ENCODE measurements at regions not wholly inside any gene's neighbourhood (a gene's known extent, or its start where the extent isn't known, plus 50 kb on each side); places are given as distances from the start of the nearest gene placed in this dataset.

- Histone ChIP-seq H3K27ac (ENCODE audit: low read depth in 2 of 2, low read length in 2 of 2) (no peak overlapping the region), H3K36me3 (ENCODE audit: control insufficient read depth in 2 of 2, insufficient read depth in 2 of 2, low read length in 2 of 2) (no peaks in the 10 kb centered on the region), H3K4me1 (ENCODE audit: control insufficient read depth in 2 of 2, insufficient read depth in 2 of 2, low read length in 2 of 2) (no peaks in the 10 kb centered on the region), H3K9ac (ENCODE audit: low read depth in 1 of 2, low read length in 2 of 2) (no peak overlapping the region), H3K27me3 (ENCODE audit: control insufficient read depth in 2 of 2, insufficient read depth in 2 of 2, low read length in 2 of 2) (no peaks in the 10 kb centered on the region), H3K9me3 (ENCODE audit: control insufficient read depth in 2 of 2, low read length in 2 of 2) (no peaks in the 10 kb centered on the region), H3K4me3 (ENCODE audit: low read length in 2 of 2) (no peak overlapping the region)
Measured at GRCh38 chr9:13728917-13729811, 449.7 kb upstream of the MPDZ start.

- no peaks in the 10 kb centered on the region for H3K4me1 ChIP-seq (ENCODE audit: control insufficient read depth in 2 of 2, insufficient read depth in 2 of 2, low read length in 2 of 2)
- no peak overlapping the region for H3K27ac ChIP-seq (ENCODE audit: low read depth in 2 of 2, low read length in 2 of 2)
- H3K4me3 ChIP-seq (ENCODE audit: low read length in 2 of 2), result no peak overlapping the region
- no peaks in the 10 kb centered on the region for H3K36me3 ChIP-seq (ENCODE audit: control insufficient read depth in 2 of 2, insufficient read depth in 2 of 2, low read length in 2 of 2)
- H3K27me3 ChIP-seq (ENCODE audit: control insufficient read depth in 2 of 2, insufficient read depth in 2 of 2, low read length in 2 of 2), result no peaks in the 10 kb centered on the region
- H3K9me3 ChIP-seq (ENCODE audit: control insufficient read depth in 2 of 2, low read length in 2 of 2), result no peaks in the 10 kb centered on the region
- no peak overlapping the region for H3K9ac ChIP-seq (ENCODE audit: low read depth in 1 of 2, low read length in 2 of 2)
Measured at GRCh38 chr9:13728131-13728530, 448.6 kb upstream of the MPDZ start.

- H3K4me1 ChIP-seq (ENCODE audit: control insufficient read depth in 2 of 2, insufficient read depth in 2 of 2, low read length in 2 of 2), result no peaks in the 10 kb centered on the region
- no peak overlapping the region for H3K27ac ChIP-seq (ENCODE audit: low read depth in 2 of 2, low read length in 2 of 2)
- no peaks in the 10 kb centered on the region for H3K27me3 ChIP-seq (ENCODE audit: control insufficient read depth in 2 of 2, insufficient read depth in 2 of 2, low read length in 2 of 2)
- no peaks in the 10 kb centered on the region for H3K36me3 ChIP-seq (ENCODE audit: control insufficient read depth in 2 of 2, insufficient read depth in 2 of 2, low read length in 2 of 2)
- H3K9me3 ChIP-seq (ENCODE audit: control insufficient read depth in 2 of 2, low read length in 2 of 2), result no peaks in the 10 kb centered on the region
- no peak overlapping the region for H3K4me3 ChIP-seq (ENCODE audit: low read length in 2 of 2)
- H3K9ac ChIP-seq (ENCODE audit: low read depth in 1 of 2, low read length in 2 of 2), result no peak overlapping the region
Measured at GRCh38 chr9:13726746-13727145, 447.3 kb upstream of the MPDZ start.

GRCh38 chr9:13725516-13725915 lies 446.0 kb upstream of the MPDZ start:
- H3K4me3 ChIP-seq (ENCODE audit: low read length in 2 of 2), result no peak overlapping the region
- H3K27me3 ChIP-seq (ENCODE audit: control insufficient read depth in 2 of 2, insufficient read depth in 2 of 2, low read length in 2 of 2), result no peaks in the 10 kb centered on the region
- H3K27ac ChIP-seq (ENCODE audit: low read depth in 2 of 2, low read length in 2 of 2), result no peak overlapping the region
- no peak overlapping the region for H3K9ac ChIP-seq (ENCODE audit: low read depth in 1 of 2, low read length in 2 of 2)
- H3K4me1 ChIP-seq (ENCODE audit: control insufficient read depth in 2 of 2, insufficient read depth in 2 of 2, low read length in 2 of 2), result no peaks in the 10 kb centered on the region
- H3K9me3 ChIP-seq (ENCODE audit: control insufficient read depth in 2 of 2, low read length in 2 of 2), result no peaks in the 10 kb centered on the region
- H3K36me3 ChIP-seq (ENCODE audit: control insufficient read depth in 2 of 2, insufficient read depth in 2 of 2, low read length in 2 of 2), result no peaks in the 10 kb centered on the region

- Histone ChIP-seq H3K27me3 (ENCODE audit: control insufficient read depth in 2 of 2, insufficient read depth in 2 of 2, low read length in 2 of 2) (no peaks in the 10 kb centered on the region), H3K9ac (ENCODE audit: low read depth in 1 of 2, low read length in 2 of 2) (no peak overlapping the region), H3K4me1 (ENCODE audit: control insufficient read depth in 2 of 2, insufficient read depth in 2 of 2, low read length in 2 of 2) (no peaks in the 10 kb centered on the region), H3K36me3 (ENCODE audit: control insufficient read depth in 2 of 2, insufficient read depth in 2 of 2, low read length in 2 of 2) (no peaks in the 10 kb centered on the region), H3K27ac (ENCODE audit: low read depth in 2 of 2, low read length in 2 of 2) (no peak overlapping the region), H3K4me3 (ENCODE audit: low read length in 2 of 2) (no peak overlapping the region), H3K9me3 (ENCODE audit: control insufficient read depth in 2 of 2, low read length in 2 of 2) (no peaks in the 10 kb centered on the region)
Measured at GRCh38 chr9:13721481-13722235, 442.2 kb upstream of the MPDZ start.

GRCh38 chr9:13719981-13720676 lies 440.6 kb upstream of the MPDZ start:
- Histone ChIP-seq H3K4me1 (ENCODE audit: control insufficient read depth in 2 of 2, insufficient read depth in 2 of 2, low read length in 2 of 2) (no peaks in the 10 kb centered on the region), H3K9ac (ENCODE audit: low read depth in 1 of 2, low read length in 2 of 2) (no peak overlapping the region), H3K27me3 (ENCODE audit: control insufficient read depth in 2 of 2, insufficient read depth in 2 of 2, low read length in 2 of 2) (no peaks in the 10 kb centered on the region), H3K36me3 (ENCODE audit: control insufficient read depth in 2 of 2, insufficient read depth in 2 of 2, low read length in 2 of 2) (no peaks in the 10 kb centered on the region), H3K27ac (ENCODE audit: low read depth in 2 of 2, low read length in 2 of 2) (no peak overlapping the region), H3K4me3 (ENCODE audit: low read length in 2 of 2) (no peak overlapping the region), H3K9me3 (ENCODE audit: control insufficient read depth in 2 of 2, low read length in 2 of 2) (no peaks in the 10 kb centered on the region)

GRCh38 chr9:13719446-13719845 lies 440.0 kb upstream of the MPDZ start:
- no peaks in the 10 kb centered on the region for H3K27me3 ChIP-seq (ENCODE audit: control insufficient read depth in 2 of 2, insufficient read depth in 2 of 2, low read length in 2 of 2)
- no peak overlapping the region for H3K4me3 ChIP-seq (ENCODE audit: low read length in 2 of 2)
- no peaks in the 10 kb centered on the region for H3K36me3 ChIP-seq (ENCODE audit: control insufficient read depth in 2 of 2, insufficient read depth in 2 of 2, low read length in 2 of 2)
- H3K9me3 ChIP-seq (ENCODE audit: control insufficient read depth in 2 of 2, low read length in 2 of 2), result no peaks in the 10 kb centered on the region
- H3K27ac ChIP-seq (ENCODE audit: low read depth in 2 of 2, low read length in 2 of 2), result no peak overlapping the region
- no peaks in the 10 kb centered on the region for H3K4me1 ChIP-seq (ENCODE audit: control insufficient read depth in 2 of 2, insufficient read depth in 2 of 2, low read length in 2 of 2)
- H3K9ac ChIP-seq (ENCODE audit: low read depth in 1 of 2, low read length in 2 of 2), result no peak overlapping the region

- no peak overlapping the region for H3K27ac ChIP-seq (ENCODE audit: low read depth in 2 of 2, low read length in 2 of 2)
- H3K9ac ChIP-seq (ENCODE audit: low read depth in 1 of 2, low read length in 2 of 2), result no peak overlapping the region
- H3K4me3 ChIP-seq (ENCODE audit: low read length in 2 of 2), result no peak overlapping the region
- H3K27me3 ChIP-seq (ENCODE audit: control insufficient read depth in 2 of 2, insufficient read depth in 2 of 2, low read length in 2 of 2), result no peaks in the 10 kb centered on the region
- no peaks in the 10 kb centered on the region for H3K4me1 ChIP-seq (ENCODE audit: control insufficient read depth in 2 of 2, insufficient read depth in 2 of 2, low read length in 2 of 2)
- no peaks in the 10 kb centered on the region for H3K9me3 ChIP-seq (ENCODE audit: control insufficient read depth in 2 of 2, low read length in 2 of 2)
- no peaks in the 10 kb centered on the region for H3K36me3 ChIP-seq (ENCODE audit: control insufficient read depth in 2 of 2, insufficient read depth in 2 of 2, low read length in 2 of 2)
Measured at GRCh38 chr9:13718539-13718938, 439.0 kb upstream of the MPDZ start.

GRCh38 chr9:13718086-13718485 lies 438.6 kb upstream of the MPDZ start:
- Histone ChIP-seq H3K4me1 (ENCODE audit: control insufficient read depth in 2 of 2, insufficient read depth in 2 of 2, low read length in 2 of 2) (no peaks in the 10 kb centered on the region), H3K36me3 (ENCODE audit: control insufficient read depth in 2 of 2, insufficient read depth in 2 of 2, low read length in 2 of 2) (no peaks in the 10 kb centered on the region), H3K27me3 (ENCODE audit: control insufficient read depth in 2 of 2, insufficient read depth in 2 of 2, low read length in 2 of 2) (no peaks in the 10 kb centered on the region), H3K9me3 (ENCODE audit: control insufficient read depth in 2 of 2, low read length in 2 of 2) (no peaks in the 10 kb centered on the region), H3K27ac (ENCODE audit: low read depth in 2 of 2, low read length in 2 of 2) (no peak overlapping the region), H3K9ac (ENCODE audit: low read depth in 1 of 2, low read length in 2 of 2) (no peak overlapping the region), H3K4me3 (ENCODE audit: low read length in 2 of 2) (no peak overlapping the region)

Measured in mucosa of rectum (tissue), 2 donors.